OCI-LY1 (cell line): ENCODE measurements at regions not wholly inside any gene's neighbourhood (a gene's known extent, or its start where the extent isn't known, plus 50 kb on each side); places are given as distances from the start of the nearest gene placed in this dataset.

Source experiments
- CTCF ChIP-seq: fragments of 200-600 bp; sonication (generic), shearing (Covaris generic); IDR thresholded peaks from 2 replicates; pipeline ENCODE4 v1.5.1; 2017; ENCODE audit warnings: mild to moderate bottlenecking, antibody characterized with exemption, low read length, moderate library complexity, mixed read lengths
- EZH2 ChIP-seq: fragments of 200-600 bp; sonication (generic), shearing (Covaris generic); IDR thresholded peaks from 2 replicates; pipeline ENCODE4 v1.8.0; 2017; ENCODE audit warnings: borderline replicate concordance, mixed run types, mild to moderate bottlenecking, antibody characterized with exemption, low read length, moderate library complexity, mixed read lengths

- TF ChIP-seq CTCF = no peak
- no peak for TF ChIP-seq EZH2
These were observed 134.6 kb upstream of the GPC1 start for GRCh38 chr2:240300840-240301239.
